GM12873 (cell line): ENCODE measurements at regions not wholly inside any gene's neighbourhood (a gene's known extent, or its start where the extent isn't known, plus 50 kb on each side); places are given as distances from the start of the nearest gene placed in this dataset.
A peak's percentile ranks its signal among the peaks of the same experiment; 100 is the strongest.

ENCODE experiments used
- TF ChIP-seq, protein P1 (sequence below): IDR thresholded peaks from 2 replicates; pipeline ENCODE4 v1.5.1; 2012; ENCODE audit warnings: low read depth, mild to moderate bottlenecking, moderate library complexity, low read length, control low read depth; ENCODE audit not compliant: insufficient read depth; ENCODE audit errors: missing control alignments

DNA sequence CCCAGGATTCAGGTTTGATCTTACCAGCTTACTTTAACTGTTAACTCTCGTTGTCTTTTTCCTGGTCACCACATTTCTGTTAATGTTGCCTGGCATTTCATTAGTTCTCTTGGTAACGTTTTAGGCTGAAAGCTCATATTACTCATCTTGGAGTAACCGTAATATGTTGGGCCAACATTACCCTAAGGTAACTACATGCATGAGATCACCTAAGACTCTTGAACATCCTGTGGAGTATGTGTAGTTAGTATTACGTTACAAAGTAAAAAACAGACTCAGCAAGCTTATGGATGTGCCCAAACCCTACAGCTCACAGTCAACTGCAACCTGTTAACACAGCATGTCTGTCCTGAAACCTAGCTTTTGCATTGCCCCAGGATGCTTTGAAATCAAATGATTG, 203.3 kb upstream of the HS3ST1 start:
- TF ChIP-seq, protein P1, sequence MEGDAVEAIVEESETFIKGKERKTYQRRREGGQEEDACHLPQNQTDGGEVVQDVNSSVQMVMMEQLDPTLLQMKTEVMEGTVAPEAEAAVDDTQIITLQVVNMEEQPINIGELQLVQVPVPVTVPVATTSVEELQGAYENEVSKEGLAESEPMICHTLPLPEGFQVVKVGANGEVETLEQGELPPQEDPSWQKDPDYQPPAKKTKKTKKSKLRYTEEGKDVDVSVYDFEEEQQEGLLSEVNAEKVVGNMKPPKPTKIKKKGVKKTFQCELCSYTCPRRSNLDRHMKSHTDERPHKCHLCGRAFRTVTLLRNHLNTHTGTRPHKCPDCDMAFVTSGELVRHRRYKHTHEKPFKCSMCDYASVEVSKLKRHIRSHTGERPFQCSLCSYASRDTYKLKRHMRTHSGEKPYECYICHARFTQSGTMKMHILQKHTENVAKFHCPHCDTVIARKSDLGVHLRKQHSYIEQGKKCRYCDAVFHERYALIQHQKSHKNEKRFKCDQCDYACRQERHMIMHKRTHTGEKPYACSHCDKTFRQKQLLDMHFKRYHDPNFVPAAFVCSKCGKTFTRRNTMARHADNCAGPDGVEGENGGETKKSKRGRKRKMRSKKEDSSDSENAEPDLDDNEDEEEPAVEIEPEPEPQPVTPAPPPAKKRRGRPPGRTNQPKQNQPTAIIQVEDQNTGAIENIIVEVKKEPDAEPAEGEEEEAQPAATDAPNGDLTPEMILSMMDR, result no peak

GRCh38 chr4:11631416-11631815, 202.7 kb upstream of the HS3ST1 start:
- TF ChIP-seq, protein P1, result no peak

GRCh38 chr4:11628093-11628725, 199.5 kb upstream of the HS3ST1 start:
- TF ChIP-seq, protein P1, result no peak

GRCh38 chr4:11626066-11626465, 197.4 kb upstream of the HS3ST1 start:
- TF ChIP-seq, protein P1, result no peak

GRCh38 chr4:11625211-11625610, 196.5 kb upstream of the HS3ST1 start:
- TF ChIP-seq, protein P1, result no peak

- TF ChIP-seq, protein P1, result no peak
Measured at GRCh38 chr4:11624370-11624769, 195.7 kb upstream of the HS3ST1 start.

DNA sequence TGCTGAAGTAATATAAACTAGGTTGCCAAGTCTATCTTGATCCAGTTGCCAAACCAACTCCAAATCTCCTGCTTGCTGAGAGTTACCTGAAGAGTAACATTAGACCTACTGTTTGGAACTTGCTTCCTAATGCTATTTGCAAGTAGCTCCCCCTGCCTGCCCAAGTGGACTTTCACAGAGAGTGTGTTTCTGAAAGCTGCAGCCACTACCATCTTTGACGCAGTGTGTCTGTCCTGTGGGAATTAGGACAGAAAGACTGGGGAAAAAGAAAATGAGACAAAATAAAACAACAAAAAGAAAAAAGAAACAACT, 195.0 kb upstream of the HS3ST1 start:
- TF ChIP-seq, protein P1, result peak; percentile 38
